HCT116 (cell line): ENCODE measurements at regions not wholly inside any gene's neighbourhood (a gene's known extent, or its start where the extent isn't known, plus 50 kb on each side); places are given as distances from the start of the nearest gene placed in this dataset.

Experiments used
- ATAC-seq: fragments of 200-7000 bp; cut with Tn5 transposase; 2 replicates; pipeline ENCODE4 v1.9.1; 2020; ENCODE audit warnings: mild to moderate bottlenecking, moderate library complexity
- BruUV-seq: library from RNA; stranded (reverse); fragments of 400-500 nt; replicated peaks from 2 replicates; lab custom pipeline; 2021; lab: Mats Ljungman, UMichigan
- CTCF ChIA-PET: fragments of 300-600 bp; sonication (Branson Sonifier 250); formaldehyde crosslinking; loops from one replicate; lab custom pipeline; 2021; ENCODE audit warnings: antibody characterized with exemption; lab: Charles Lee
- POLR2A ChIA-PET: fragments of 300-600, 350-600 bp; sonication (Branson Sonifier 250); formaldehyde crosslinking; loops from one replicate; lab custom pipeline; 2021; ENCODE audit warnings: antibody characterized with exemption; lab: Charles Lee
- RAD21 ChIA-PET, 2 experiments: fragments of 300-600 bp; sonication (Branson Sonifier 250); formaldehyde crosslinking; loops; one replicate each; lab custom pipeline; 2023; ENCODE audit warnings: low total read pairs in 2 of 2; ENCODE audit not compliant: uncharacterized antibody in 2 of 2, unreplicated experiment in 2 of 2, low non-redundant PET in 1 of 2; lab: Charles Lee
- DNase-seq: peaks from one replicate; pipeline ENCODE4 v3.0.0-alpha.2; 2010; ENCODE audit warnings: low read depth, low spot score
- H2AFZ ChIP-seq: fragments of 200-600 bp; shearing (Covaris generic), sonication (generic); 2 replicates; pipeline ENCODE4 v1.6.1; 2017; ENCODE audit warnings: low read depth, mixed run types, mixed read lengths, antibody characterized with exemption, low read length; ENCODE audit not compliant: poor library complexity, severe bottlenecking
- H3K27ac ChIP-seq: 2 replicates; pipeline ENCODE4 v1.5.1; 2012; ENCODE audit warnings: low read depth, low read length
- H3K27me3 ChIP-seq: fragments of 200-600 bp; sonication (generic); 2 replicates; pipeline ENCODE4 v1.6.1; 2016; ENCODE audit warnings: mixed run types, low read length, mixed read lengths; ENCODE audit not compliant: insufficient read depth
- H3K36me3 ChIP-seq, 2 experiments: fragments of 200-500 bp in 1 of 2; fragments of 200-600 bp in 1 of 2; sonication (Bioruptor generic) in 1 of 2; sonication (generic) in 1 of 2; 2 replicates each; pipeline versions ENCODE4 v1.5.1 to v1.6.1; 2014 to 2016; ENCODE audit warnings: low read length in 2 of 2, inconsistent platforms in 1 of 2, mixed read lengths in 1 of 2, mixed run types in 1 of 2; ENCODE audit not compliant: insufficient read depth in 2 of 2, control insufficient read depth in 1 of 2
- H3K4me1 ChIP-seq, 2 experiments: fragments of 200-600 bp in 1 of 2; sonication (generic) in 1 of 2; 2 replicates each; pipeline versions ENCODE4 v1.5.1 to v1.6.1; 2012 to 2017; ENCODE audit warnings: low read length in 2 of 2, inconsistent platforms in 1 of 2, mild to moderate bottlenecking in 1 of 2, mixed read lengths in 1 of 2, mixed run types in 1 of 2, moderate library complexity in 1 of 2; ENCODE audit not compliant: insufficient read depth in 2 of 2, control insufficient read depth in 1 of 2
- H3K4me2 ChIP-seq: fragments of 200-600 bp; sonication (generic); 2 replicates; pipeline ENCODE4 v1.6.1; 2017; ENCODE audit warnings: mixed run types, low read length, mixed read lengths
- H3K4me3 ChIP-seq, 2 experiments: fragments of 200-600 bp in 1 of 2; sonication (generic) in 1 of 2; replicated peaks in 1 of 2; 2 replicates each; pipeline ENCODE4 v1.5.1; 2011 to 2016; ENCODE audit warnings: low read length in 2 of 2, control low read depth in 1 of 2, low read depth in 1 of 2, mild to moderate bottlenecking in 1 of 2, mixed read lengths in 1 of 2, mixed run types in 1 of 2
- H3K79me2 ChIP-seq: fragments of 200-600 bp; sonication (generic); 2 replicates; pipeline ENCODE4 v1.6.1; 2017; ENCODE audit warnings: mild to moderate bottlenecking, mixed run types, low read length, moderate library complexity, mixed read lengths; ENCODE audit not compliant: insufficient read depth
- H3K9ac ChIP-seq: fragments of 200-600 bp; sonication (generic); 2 replicates; pipeline ENCODE4 v1.6.1; 2016; ENCODE audit warnings: low read length, mixed read lengths
- H3K9me2 ChIP-seq: fragments of 200-600 bp; sonication (generic), shearing (Covaris generic); 2 replicates; pipeline ENCODE4 v1.6.1; 2017; ENCODE audit warnings: mixed run types, mild to moderate bottlenecking, moderate library complexity; ENCODE audit not compliant: insufficient read depth
- H3K9me3 ChIP-seq, 2 experiments: fragments of 200-500 bp in 1 of 2; fragments of 200-600 bp in 1 of 2; sonication (Bioruptor generic) in 1 of 2; sonication (generic) in 1 of 2; 2 replicates each; pipeline ENCODE4 v1.6.1; 2014 to 2017; ENCODE audit warnings: low read length in 2 of 2, mixed read lengths in 2 of 2, inconsistent platforms in 1 of 2, low read depth in 1 of 2, mild to moderate bottlenecking in 1 of 2, mixed run types in 1 of 2, moderate library complexity in 1 of 2; ENCODE audit not compliant: control insufficient read depth in 1 of 2, insufficient read depth in 1 of 2
- H4K20me1 ChIP-seq: fragments of 200-600 bp; sonication (generic), shearing (Covaris generic); 2 replicates; pipeline ENCODE4 v1.6.1; 2017; ENCODE audit warnings: mixed run types, mild to moderate bottlenecking, moderate library complexity; ENCODE audit not compliant: insufficient read depth
- ATF3 ChIP-seq: IDR thresholded peaks from 2 replicates; pipeline ENCODE4 v1.6.1; 2012
- EGR1 ChIP-seq: IDR thresholded peaks from 2 replicates; pipeline ENCODE4 v1.6.1; 2012; ENCODE audit warnings: low read depth
- ELF1 ChIP-seq: IDR thresholded peaks from 2 replicates; pipeline ENCODE4 v1.6.1; 2012; ENCODE audit warnings: low read depth, borderline replicate concordance
- EZH2phosphoT487 ChIP-seq: fragments of 200-600 bp; IDR thresholded peaks from 2 replicates; pipeline ENCODE4 v1.6.1; 2018; ENCODE audit warnings: antibody characterized with exemption, borderline replicate concordance
- FOSL1 ChIP-seq: IDR thresholded peaks from 2 replicates; pipeline ENCODE4 v1.6.1; 2012; ENCODE audit warnings: low read depth
- POLR2A ChIP-seq: IDR thresholded peaks from 2 replicates; pipeline ENCODE4 v1.7.0; 2011; ENCODE audit warnings: borderline replicate concordance; ENCODE audit not compliant: insufficient read depth, insufficient read length; ENCODE audit errors: extremely low read depth
- RAD21 ChIP-seq: IDR thresholded peaks from 2 replicates; pipeline ENCODE4 v1.6.1; 2012; ENCODE audit warnings: low read depth, mild to moderate bottlenecking
- SIN3A ChIP-seq: IDR thresholded peaks from 2 replicates; pipeline ENCODE4 v1.6.1; 2012; ENCODE audit warnings: low read depth
- SP1 ChIP-seq: IDR thresholded peaks from 2 replicates; pipeline ENCODE4 v1.6.1; 2012; ENCODE audit warnings: low read depth
- TCF7L2 ChIP-seq: IDR thresholded peaks from 2 replicates; pipeline ENCODE4 v1.7.0; 2011; ENCODE audit warnings: borderline replicate concordance, inconsistent platforms; ENCODE audit not compliant: insufficient read depth, insufficient read length; ENCODE audit errors: extremely low read depth
- YY1 ChIP-seq: IDR thresholded peaks from 2 replicates; pipeline ENCODE4 v1.6.1; 2011; ENCODE audit warnings: low read length, low read depth, moderate library complexity, mild to moderate bottlenecking; ENCODE audit not compliant: insufficient replicate concordance; ENCODE audit errors: extremely low read depth
- ZBTB33 ChIP-seq: IDR thresholded peaks from 2 replicates; pipeline ENCODE4 v1.6.1; 2011; ENCODE audit warnings: mild to moderate bottlenecking, low read length, moderate library complexity; ENCODE audit not compliant: insufficient replicate concordance; ENCODE audit errors: extremely low read depth
- intact Hi-C: fragments of 100-400 bp; cut with micrococcal nuclease; formaldehyde crosslinking; loops from 2 replicates; pipeline ENCODE4 v1.10.0; 2022

GRCh38 chr9:79341561-79341960, 230.2 kb upstream of the TLE4 start:
- no peaks in the 10 kb centered on the region; a peak in 1 of 4 replicates for H3K9me3 ChIP-seq
- intact Hi-C loops = no loop called here
- H3K4me2 ChIP-seq = no peak overlapping the region
- ChIA-PET POLR2A (no interaction called here), RAD21 (no interaction called here), CTCF (no interaction called here)
- ATAC-seq (no peak), DNase-seq (no peak)
- H3K4me1 ChIP-seq = no peaks in the 10 kb centered on the region
- BruUV-seq = no TSS peak
- H3K79me2 ChIP-seq = no peaks in the 10 kb centered on the region
- no peaks in the 10 kb centered on the region for H4K20me1 ChIP-seq
- TF ChIP-seq RAD21 = no peak
- no peak for TF ChIP-seq YY1
- TF ChIP-seq POLR2A = no peak
- TF ChIP-seq ZBTB33 = no peak
- TF ChIP-seq EGR1 = no peak
- TF ChIP-seq EZH2phosphoT487 = no peak
- no peak for TF ChIP-seq FOSL1
- TF ChIP-seq SIN3A = no peak
- TF ChIP-seq ATF3 = no peak
- TF ChIP-seq SP1 = no peak
- TF ChIP-seq ELF1 = no peak
- no peak for TF ChIP-seq TCF7L2
- H3K36me3 ChIP-seq = no peaks in the 10 kb centered on the region
- no peak overlapping the region for H3K4me3 ChIP-seq
- no peak overlapping the region for H3K27ac ChIP-seq
- H3K9me2 ChIP-seq = no peaks in the 10 kb centered on the region
- H3K27me3 ChIP-seq = no peaks in the 10 kb centered on the region
- no peak overlapping the region for H2AFZ ChIP-seq
- H3K9ac ChIP-seq = no peak overlapping the region
